ENCODE measurements at regions not wholly inside any gene's neighbourhood (a gene's known extent, or its start where the extent isn't known, plus 50 kb on each side); places are given as distances from the start of the nearest gene placed in this dataset.
"Not testable (repeated sequence)": the region's sequence is repeated elsewhere in the genome, so short reads cannot be mapped to it uniquely, and the experiment has no call there.

- FAIRE-seq, result not testable (repeated sequence)
Measured at GRCh38 chr2:111511062-111511461, 372.9 kb downstream of the ANAPC1 start.

GRCh38 chr2:111512378-111512777, 371.6 kb downstream of the ANAPC1 start:
- FAIRE-seq, result not testable (repeated sequence)

DNA sequence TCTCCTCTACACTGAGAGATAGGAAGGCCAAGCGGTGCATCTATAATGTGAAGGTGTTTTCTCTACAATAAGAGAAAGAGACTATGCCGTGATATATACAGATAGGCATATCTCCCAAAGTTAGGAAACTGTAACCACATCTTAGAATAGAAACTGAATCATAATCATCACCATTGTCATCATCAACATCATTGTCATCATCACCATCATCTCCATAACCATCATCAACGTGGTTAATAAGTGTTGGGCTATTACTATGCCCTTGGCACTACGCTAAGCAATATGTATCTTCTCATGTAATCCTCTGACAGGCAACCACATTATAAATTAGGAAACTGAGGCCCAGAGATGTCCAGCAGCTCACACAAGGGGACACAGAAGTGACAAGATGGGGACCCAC, 369.9 kb downstream of the ANAPC1 start:
- not testable (repeated sequence) for FAIRE-seq

GRCh38 chr2:111517050-111517720, 366.8 kb downstream of the ANAPC1 start:
- FAIRE-seq, result not testable (repeated sequence)

DNA sequence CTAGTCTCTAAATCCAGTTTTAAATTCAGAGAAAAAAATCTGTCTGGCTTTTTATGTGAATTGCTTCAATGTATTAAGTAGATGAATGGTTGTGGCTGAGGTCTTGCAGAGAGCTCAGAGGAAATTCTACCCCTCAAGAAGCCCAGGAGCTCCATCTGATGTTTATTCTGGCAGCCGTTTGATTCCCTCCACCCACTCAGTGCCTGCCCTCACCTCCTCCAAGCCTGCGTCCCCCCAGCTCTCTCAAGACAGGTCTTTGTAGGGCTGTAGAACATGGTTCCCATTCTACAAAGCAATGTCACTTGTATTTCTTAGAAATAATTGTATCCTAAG, 366.3 kb downstream of the ANAPC1 start:
- FAIRE-seq, result not testable (repeated sequence)

- no peak for FAIRE-seq
Measured at GRCh38 chr2:111519071-111519470, 364.9 kb downstream of the ANAPC1 start.

DNA sequence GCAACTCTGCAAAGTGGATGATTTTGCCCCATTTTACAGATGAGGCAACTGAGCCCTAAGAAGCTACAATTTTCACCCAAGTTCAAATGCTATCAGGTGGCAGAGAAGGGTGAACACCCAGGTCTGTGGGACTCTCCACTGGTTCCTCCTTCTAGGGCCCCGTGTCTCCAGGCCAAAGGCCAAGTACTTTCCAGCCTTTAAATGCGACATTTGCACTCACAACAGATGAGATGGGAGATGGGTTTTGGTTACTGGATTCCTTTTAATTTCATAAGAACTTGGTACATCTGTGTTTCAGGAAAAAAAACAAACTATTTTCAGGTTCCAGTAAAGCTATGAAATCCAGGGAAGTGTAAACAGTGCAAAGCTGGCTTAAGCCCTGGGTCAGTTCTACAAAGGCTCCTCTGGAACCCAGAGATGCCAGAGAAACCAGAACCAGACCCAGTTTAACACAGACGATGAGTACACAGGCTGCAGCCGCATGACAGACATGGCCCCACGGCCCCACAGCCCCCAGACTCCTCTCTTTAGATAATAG, 361.7 kb downstream of the ANAPC1 start:
- FAIRE-seq, result no peak

DNA sequence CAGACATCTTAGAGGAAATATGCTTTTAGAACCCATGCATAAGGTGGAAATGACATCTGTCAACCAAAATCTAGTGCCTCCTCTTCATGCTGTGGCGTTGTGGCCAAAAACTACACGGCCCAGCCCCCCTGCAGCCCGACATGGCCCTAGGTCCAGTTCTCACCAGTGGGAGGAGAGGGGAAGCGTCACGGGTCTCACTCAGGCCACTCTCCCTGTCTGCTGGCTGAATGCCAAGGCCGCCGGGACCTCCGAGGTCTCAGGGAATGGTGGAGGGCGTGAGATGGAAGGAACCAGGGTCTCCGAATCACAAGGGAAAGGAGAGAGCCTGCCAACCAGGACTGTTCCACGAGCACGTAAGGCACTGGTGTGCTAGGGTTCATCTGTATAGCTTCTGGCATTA, 361.0 kb downstream of the ANAPC1 start:
- FAIRE-seq, result no peak

GRCh38 chr2:111525026-111525425, 359.0 kb downstream of the ANAPC1 start:
- FAIRE-seq, result not testable (repeated sequence)

DNA sequence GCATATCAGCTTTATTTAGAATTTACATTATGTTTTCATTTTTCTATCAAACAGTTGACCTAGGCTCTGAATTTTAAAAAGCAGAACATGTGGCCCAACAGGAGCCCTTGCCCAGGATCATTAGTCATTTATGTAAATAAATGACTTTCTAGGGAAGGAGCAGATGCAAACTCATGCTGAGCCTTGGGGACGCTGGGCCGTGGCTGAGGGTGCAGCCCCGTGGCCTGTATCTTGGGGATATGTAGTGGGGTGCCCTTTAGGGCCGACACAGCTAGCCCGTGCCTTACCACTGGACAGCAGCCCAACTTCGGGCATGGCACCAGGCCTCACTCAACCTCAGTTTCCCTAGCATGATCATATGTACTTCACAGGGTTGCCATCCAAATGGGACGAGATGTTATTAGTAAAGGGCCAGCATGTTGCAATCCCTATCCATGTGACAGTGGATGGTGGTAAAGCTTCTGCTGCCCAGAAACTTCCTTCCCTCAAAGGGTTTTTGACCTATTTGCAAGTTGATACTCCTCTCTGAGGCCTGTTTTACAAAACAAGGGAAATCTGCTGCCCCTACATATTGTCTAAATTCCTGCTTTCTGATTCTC, 357.9 kb downstream of the ANAPC1 start:
- FAIRE-seq, result not testable (repeated sequence)

- FAIRE-seq, result not testable (repeated sequence)
Measured at GRCh38 chr2:111527707-111528400, 356.1 kb downstream of the ANAPC1 start.

- not testable (repeated sequence) for FAIRE-seq
Measured at GRCh38 chr2:111529022-111529421, 355.0 kb downstream of the ANAPC1 start.

- FAIRE-seq, result not testable (repeated sequence)
Measured at GRCh38 chr2:111530239-111530965, 353.6 kb downstream of the ANAPC1 start.

GRCh38 chr2:111532682-111533556, 351.1 kb downstream of the ANAPC1 start:
- FAIRE-seq, result not testable (repeated sequence)

DNA sequence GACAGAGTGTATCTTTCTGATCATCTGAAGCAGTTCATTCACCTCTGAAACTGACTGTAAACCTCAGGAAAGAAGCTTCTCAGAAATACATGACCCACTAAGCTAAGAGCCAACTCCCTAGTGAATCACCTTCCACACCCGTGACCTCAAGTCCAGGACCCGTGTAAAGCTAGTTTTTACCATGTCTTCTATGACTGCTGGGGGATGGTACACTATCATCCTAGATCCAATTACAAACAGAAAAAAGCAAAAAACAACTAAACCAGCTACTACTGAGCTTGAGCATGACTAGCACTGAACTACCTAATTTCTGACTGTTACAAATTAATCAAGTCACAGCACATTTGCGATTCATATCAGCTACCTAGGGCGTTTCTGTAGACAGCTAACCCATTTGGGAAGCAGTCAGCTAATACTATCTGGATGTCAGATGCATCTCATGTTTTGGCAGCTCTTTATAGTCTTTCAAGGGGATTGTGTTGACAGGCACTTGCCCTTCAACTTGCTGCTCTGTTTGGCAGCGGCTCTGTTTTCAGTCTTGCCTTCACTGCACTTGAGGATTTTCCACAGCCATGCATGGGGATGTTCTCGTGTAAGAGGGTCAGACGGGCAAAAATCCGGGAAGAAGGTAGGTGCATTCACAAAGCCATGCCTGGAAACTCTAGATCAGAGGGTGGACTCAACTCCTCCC, 350.3 kb downstream of the ANAPC1 start:
- not testable (repeated sequence) for FAIRE-seq

GRCh38 chr2:111534910-111535352, 349.1 kb downstream of the ANAPC1 start:
- FAIRE-seq, result no peak

DNA sequence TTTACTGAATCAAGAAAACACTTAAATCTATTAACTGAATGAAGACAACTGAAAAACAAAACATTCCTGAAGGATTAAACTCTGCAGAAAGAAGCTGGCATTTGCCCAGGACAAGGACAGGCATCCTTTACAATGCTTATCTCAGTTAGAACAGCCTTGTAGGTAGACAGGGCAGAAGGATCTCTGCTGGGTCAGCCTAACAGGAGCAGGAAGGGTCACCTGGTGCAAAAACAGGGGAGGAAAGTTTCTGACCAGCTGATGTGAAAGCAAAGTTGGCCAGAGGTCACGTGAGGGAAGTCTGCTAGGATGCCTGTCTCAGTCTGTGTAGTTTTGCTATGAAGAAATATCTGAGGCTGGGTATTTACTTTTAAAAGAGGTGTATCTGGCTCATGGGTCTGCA, 348.6 kb downstream of the ANAPC1 start:
- FAIRE-seq, result no peak

GRCh38 chr2:111537078-111537655, 346.8 kb downstream of the ANAPC1 start:
- FAIRE-seq, result no peak

- FAIRE-seq, result not testable (repeated sequence)
Measured at GRCh38 chr2:111539991-111540390, 344.0 kb downstream of the ANAPC1 start.

GRCh38 chr2:111542120-111542774, 341.7 kb downstream of the ANAPC1 start:
- not testable (repeated sequence) for FAIRE-seq

All from A204.1 (cell line).